HG02943 (cell line): ENCODE measurements at regions not wholly inside any gene's neighbourhood (a gene's known extent, or its start where the extent isn't known, plus 50 kb on each side); places are given as distances from the start of the nearest gene placed in this dataset.

Source experiments
- ATAC-seq: cut with Tn5 transposase; IDR thresholded peaks from one replicate; pipeline ENCODE4 v1.9.1; 2021; ENCODE audit warnings: mild to moderate bottlenecking, low read depth, moderate library complexity; ENCODE audit not compliant: unreplicated experiment

- no peak for ATAC-seq
These were observed 1259.2 kb downstream of the FSCB start for GRCh38 chr14:43247877-43248276.

GRCh38 chr14:43244142-43244625 is 1262.9 kb downstream of the FSCB start:
- no peak for ATAC-seq

GRCh38 chr14:43243168-43243567 is 1263.9 kb downstream of the FSCB start:
- no peak for ATAC-seq

- no peak for ATAC-seq
These were observed 1274.8 kb downstream of the FSCB start for GRCh38 chr14:43232261-43232660.

- no peak for ATAC-seq
These were observed 1291.6 kb downstream of the FSCB start for GRCh38 chr14:43215524-43215923.

- ATAC-seq: no peak
These were observed 1299.9 kb downstream of the FSCB start for GRCh38 chr14:43207189-43207588.

- ATAC-seq: no peak
These were observed 1302.3 kb downstream of the FSCB start for GRCh38 chr14:43204816-43205215.

- ATAC-seq: no peak
These were observed 1306.6 kb downstream of the FSCB start for GRCh38 chr14:43200519-43200918.

- no peak for ATAC-seq
These were observed 1308.6 kb downstream of the FSCB start for GRCh38 chr14:43198465-43198864.

GRCh38 chr14:43184540-43184939 is 1322.5 kb downstream of the FSCB start:
- no peak for ATAC-seq

GRCh38 chr14:43183916-43184315 is 1323.2 kb downstream of the FSCB start:
- no peak for ATAC-seq

- ATAC-seq: no peak
These were observed 1331.2 kb downstream of the FSCB start for GRCh38 chr14:43175896-43176295.

GRCh38 chr14:43172899-43173548 is 1334.1 kb downstream of the FSCB start:
- ATAC-seq: no peak

- no peak for ATAC-seq
These were observed 1337.4 kb downstream of the FSCB start for GRCh38 chr14:43169722-43170121.

GRCh38 chr14:43168371-43168925 is 1338.6 kb downstream of the FSCB start:
- ATAC-seq: no peak

- ATAC-seq: no peak
These were observed 1340.9 kb downstream of the FSCB start for GRCh38 chr14:43166163-43166562.

GRCh38 chr14:43165651-43166050 is 1341.4 kb downstream of the FSCB start:
- ATAC-seq: no peak

- ATAC-seq: no peak
These were observed 1345.6 kb downstream of the FSCB start for GRCh38 chr14:43161477-43161876.

GRCh38 chr14:43157661-43158060 is 1349.4 kb downstream of the FSCB start:
- no peak for ATAC-seq

- ATAC-seq: no peak
These were observed 1351.2 kb downstream of the FSCB start for GRCh38 chr14:43155924-43156323.

- ATAC-seq: no peak
These were observed 1351.8 kb downstream of the FSCB start for GRCh38 chr14:43155258-43155657.

- no peak for ATAC-seq
These were observed 1359.6 kb downstream of the FSCB start for GRCh38 chr14:43147485-43147884.
